A549 (cell line): ENCODE measurements at regions not wholly inside any gene's neighbourhood (a gene's known extent, or its start where the extent isn't known, plus 50 kb on each side); places are given as distances from the start of the nearest gene placed in this dataset.

Source experiments
- BHLHE40 ChIP-seq: IDR thresholded peaks from 2 replicates; pipeline ENCODE4 v1.6.1; 2012; ENCODE audit warnings: low read depth, low read length, inconsistent platforms
- CEBPB ChIP-seq, 2 experiments: fragments of >200 bp in 1 of 2; sonication (Bioruptor Twin) in 1 of 2; formaldehyde crosslinking in 1 of 2; IDR thresholded peaks; 2 replicates each; pipeline ENCODE4 v1.6.1; 2012 to 2016
- CHD2 ChIP-seq: fragments of 150-350 bp; IDR thresholded peaks from 2 replicates; pipeline ENCODE4 v1.6.1; 2014; ENCODE audit warnings: low read length; ENCODE audit not compliant: partially characterized antibody
- CHD4 ChIP-seq: fragments of 200-600 bp; sonication (generic); IDR thresholded peaks from 2 replicates; pipeline ENCODE4 v1.6.1; 2016; ENCODE audit warnings: antibody characterized with exemption, mild to moderate bottlenecking, borderline replicate concordance
- CTCF ChIP-seq: fragments of >200 bp; sonication (Bioruptor Twin); formaldehyde crosslinking; IDR thresholded peaks from 3 replicates; pipeline ENCODE4 v1.5.1; 2016
- JUNB ChIP-seq: fragments of >200 bp; sonication (Bioruptor Twin); formaldehyde crosslinking; IDR thresholded peaks from 2 replicates; pipeline ENCODE4 v1.6.1; 2016
- PBX3 ChIP-seq: IDR thresholded peaks from 2 replicates; pipeline ENCODE4 v1.6.1; 2012
- RARB ChIP-seq: fragments of 250-450 bp; sonication (Bioruptor Pico); IDR thresholded peaks from 2 replicates; pipeline ENCODE4 v1.8.0; 2021; ENCODE audit warnings: mild to moderate bottlenecking, moderate library complexity
- RFX5 ChIP-seq: fragments of 450-650 bp; IDR thresholded peaks from 2 replicates; pipeline ENCODE4 v1.7.1; 2014; ENCODE audit warnings: antibody characterized with exemption, mild to moderate bottlenecking, moderate library complexity
- TP53 ChIP-seq: fragments of 250-450 bp; sonication (Bioruptor Pico); IDR thresholded peaks from 2 replicates; pipeline ENCODE4 v1.5.0; 2021; ENCODE audit warnings: mild to moderate bottlenecking, moderate library complexity
- USF2 ChIP-seq: fragments of 450-650 bp; IDR thresholded peaks from 2 replicates; pipeline ENCODE4 v1.6.1; 2014; ENCODE audit warnings: antibody characterized with exemption

- TF ChIP-seq CTCF (no peak), USF2 (no peak), TP53 (CRISPR knock-in tag) (no peak), CEBPB (IDR thresholded peaks at IDR 0.05) (no peak), PBX3 (no peak), BHLHE40 (no peak), JUNB (no peak), RFX5 (no peak), RARB (CRISPR knock-in tag) (no peak), CHD4 (no peak), CHD2 (no peak)
Measured at GRCh38 chr18:60247103-60247502, 125.5 kb downstream of the MC4R start.
